Gastrocnemius medialis (tissue), 4 donors: ENCODE measurements at regions not wholly inside any gene's neighbourhood (a gene's known extent, or its start where the extent isn't known, plus 50 kb on each side); places are given as distances from the start of the nearest gene placed in this dataset.

Experiments
- ATAC-seq, 2 donors: fragments of 150-250 bp; one replicate each; pipeline ENCODE4 v1.9.1; 2016
- DNase-seq, 2 donors: peaks; one replicate each; pipeline ENCODE4 v3.0.0-alpha.2; 2019
- H3K27ac ChIP-seq, 4 donors: fragments of 200-600 bp; sonication (generic); 1 replicate in 1 of 4; 2 replicates in 3 of 4; pipeline ENCODE4 v1.5.1; 2016 to 2018; ENCODE audit warnings: mild to moderate bottlenecking in 2 of 4, moderate library complexity in 1 of 4
- H3K27me3 ChIP-seq, 3 donors: fragments of 200-600 bp; sonication (generic) in 2 of 3; 1 replicate in 1 of 3; 2 replicates in 2 of 3; pipeline versions ENCODE4 v1.5.1 to v1.6.0; 2016 to 2019; ENCODE audit warnings: mild to moderate bottlenecking in 1 of 3, moderate library complexity in 1 of 3
- H3K36me3 ChIP-seq, 2 donors: fragments of 200-600 bp; sonication (generic) in 1 of 2; one replicate each; pipeline ENCODE4 v1.5.1; 2017 to 2018
- H3K4me1 ChIP-seq, 2 donors: fragments of 200-600 bp; sonication (generic) in 1 of 2; one replicate each; pipeline ENCODE4 v1.5.1; 2016 to 2017; ENCODE audit warnings: mild to moderate bottlenecking in 2 of 2
- H3K4me3 ChIP-seq, 4 donors: fragments of 200-600 bp; sonication (generic) in 3 of 4; 1 replicate in 1 of 4; 2 replicates in 3 of 4; pipeline ENCODE4 v1.5.1; 2016 to 2019; ENCODE audit warnings: mild to moderate bottlenecking in 2 of 4
- H3K9me3 ChIP-seq, 3 donors: fragments of 200-600 bp; sonication (generic) in 2 of 3; 1 replicate in 1 of 3; 2 replicates in 2 of 3; pipeline ENCODE4 v1.5.1; 2016 to 2019
- CTCF ChIP-seq, 5 experiments: fragments of 450-650 bp in 3 of 5; fragments of 200-600 bp in 2 of 5; sonication (generic) in 2 of 5; IDR thresholded peaks in 4 of 5; conservative IDR thresholded peaks in 1 of 5; 1 replicate in 4 of 5; 2 replicates in 1 of 5; pipeline ENCODE4 v1.5.1; 2016 to 2019; ENCODE audit warnings: antibody characterized with exemption in 5 of 5, mild to moderate bottlenecking in 3 of 5, moderate library complexity in 3 of 5
- POLR2A ChIP-seq, 2 donors: fragments of 450-650 bp; IDR thresholded peaks; one replicate each; pipeline ENCODE4 v1.6.1; 2017; ENCODE audit warnings: antibody characterized with exemption in 2 of 2, mild to moderate bottlenecking in 2 of 2, moderate library complexity in 2 of 2
- in situ Hi-C, 4 donors: fragments of 200-750 bp; cut with MboI; loops; one replicate each; pipeline versions ENCODE4 v1.15.0 to v1.8.0; 2017; ENCODE audit warnings: low sequenced_read_pairs in 4 of 4
- intact Hi-C: fragments of 100-400 bp; cut with DNase I; formaldehyde crosslinking; loops from one replicate; pipeline ENCODE4 v1.15.1; 2023; ENCODE audit warnings: low total_unique reads

DNA sequence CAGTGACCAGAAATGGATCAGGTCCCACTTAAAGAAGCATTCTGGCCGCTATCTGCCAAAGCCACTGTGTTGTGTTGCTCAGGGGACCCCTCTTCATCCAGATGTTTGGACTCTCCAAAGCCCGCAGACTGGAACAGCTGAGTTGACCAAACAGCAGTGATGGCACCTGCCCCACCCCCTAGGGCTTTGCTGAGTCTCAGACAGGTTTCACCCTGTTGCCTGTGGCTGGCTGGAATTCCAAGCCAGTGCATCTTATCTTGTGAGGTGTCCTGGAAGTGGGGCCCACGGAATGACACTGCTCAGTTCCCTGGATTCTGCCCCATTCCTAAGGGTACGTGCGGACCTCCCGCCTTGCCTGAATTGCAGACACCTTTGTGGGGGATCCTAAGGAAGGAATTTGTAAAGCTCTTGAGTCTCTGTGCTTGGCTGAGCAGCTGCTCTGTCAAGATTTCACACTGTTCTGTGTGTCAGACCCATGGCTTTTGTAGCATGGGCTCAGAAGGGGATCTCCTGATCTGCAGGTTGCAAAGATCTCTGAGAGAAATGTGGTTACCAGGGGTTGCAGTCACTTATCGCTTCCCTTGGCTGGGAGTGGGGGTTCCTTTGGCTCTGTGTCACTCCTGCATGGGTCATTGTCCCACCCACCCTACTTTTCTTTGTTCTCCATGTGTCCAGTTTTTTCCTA, 1707.9 kb upstream of the PCDH10 start:
- in situ Hi-C loops: no loop called here
- intact Hi-C loops: no loop called here
- no peak overlapping the region for H3K4me3 ChIP-seq
- ATAC-seq (no peak), DNase-seq (no peak)
- H3K36me3 ChIP-seq: no peaks in the 10 kb centered on the region
- no peak overlapping the region for H3K27ac ChIP-seq
- no peaks in the 10 kb centered on the region for H3K27me3 ChIP-seq
- H3K4me1 ChIP-seq: no peaks in the 10 kb centered on the region
- no peaks in the 10 kb centered on the region for H3K9me3 ChIP-seq
- no peak for TF ChIP-seq POLR2A (IDR thresholded peaks at IDR 0.05)
- no peak for TF ChIP-seq CTCF (IDR thresholded peaks at IDR 0.05 in 4 of 5, conservative IDR thresholded peaks at IDR 0.05 in 1 of 5)

- intact Hi-C loops: no loop called here
Observed at GRCh38 chr4:131447883-131448282, 1701.2 kb upstream of the PCDH10 start.

DNA sequence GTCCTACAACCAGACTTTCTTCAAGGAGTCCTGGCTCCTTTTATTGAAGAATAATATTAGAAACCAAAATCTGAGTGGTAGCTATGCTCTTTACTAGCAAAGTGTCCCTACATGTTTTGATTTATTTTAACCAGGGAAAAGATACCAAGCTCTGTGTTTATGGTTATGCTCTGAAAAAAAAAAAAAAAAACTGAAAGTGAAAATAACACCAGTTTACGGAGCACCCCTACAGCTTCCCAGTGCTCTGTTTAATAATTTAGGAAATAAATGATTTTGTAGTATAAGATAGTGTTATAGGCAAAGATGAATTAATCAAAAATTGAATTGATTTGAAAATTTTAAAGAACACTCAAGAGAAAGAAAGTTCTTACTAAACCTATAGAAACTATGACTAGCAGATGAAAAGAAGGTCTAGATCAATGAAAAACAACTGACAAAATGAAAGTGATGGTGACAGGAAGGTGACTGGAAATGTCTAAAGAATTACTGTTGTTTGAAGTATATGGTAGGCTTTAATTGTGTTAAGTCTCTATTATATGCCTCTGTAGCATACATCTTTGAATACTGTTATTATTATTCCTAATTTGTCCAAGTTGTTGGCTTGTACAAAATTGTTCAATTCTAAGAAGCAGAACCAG, 1698.4 kb upstream of the PCDH10 start:
- H3K9me3 ChIP-seq: no peaks in the 10 kb centered on the region
- intact Hi-C loops (no loop called here), in situ Hi-C loops (no loop called here)
- no peaks in the 10 kb centered on the region for H3K27me3 ChIP-seq
- no peaks in the 10 kb centered on the region for H3K36me3 ChIP-seq
- no peak overlapping the region for H3K27ac ChIP-seq
- H3K4me3 ChIP-seq: no peak overlapping the region
- TF ChIP-seq POLR2A (IDR thresholded peaks at IDR 0.05) (no peak), CTCF (IDR thresholded peaks at IDR 0.05 in 4 of 5, conservative IDR thresholded peaks at IDR 0.05 in 1 of 5) (no peak)
- DNase-seq (no peak), ATAC-seq (no peak)
- H3K4me1 ChIP-seq: no peaks in the 10 kb centered on the region

More at GRCh38 chr4:131447883-131448282, 1701.2 kb upstream of the PCDH10 start:
- DNase-seq (no peak), ATAC-seq (no peak)
- TF ChIP-seq CTCF (IDR thresholded peaks at IDR 0.05 in 4 of 5, conservative IDR thresholded peaks at IDR 0.05 in 1 of 5) (no peak), POLR2A (IDR thresholded peaks at IDR 0.05) (no peak)
- Histone ChIP-seq H3K27ac (no peak overlapping the region), H3K4me1 (no peaks in the 10 kb centered on the region), H3K9me3 (no peaks in the 10 kb centered on the region), H3K36me3 (no peaks in the 10 kb centered on the region), H3K27me3 (no peaks in the 10 kb centered on the region), H3K4me3 (no peak overlapping the region)
- in situ Hi-C loops: no loop called here

GRCh38 chr4:131459430-131460101, 1689.5 kb upstream of the PCDH10 start:
- ATAC-seq (no peak), DNase-seq (no peak)
- Histone ChIP-seq H3K4me3 (no peak overlapping the region), H3K36me3 (no peaks in the 10 kb centered on the region), H3K27ac (no peak overlapping the region), H3K4me1 (no peaks in the 10 kb centered on the region), H3K27me3 (no peaks in the 10 kb centered on the region), H3K9me3 (no peaks in the 10 kb centered on the region)
- in situ Hi-C loops: no loop called here
- no peak for TF ChIP-seq CTCF (IDR thresholded peaks at IDR 0.05 in 4 of 5, conservative IDR thresholded peaks at IDR 0.05 in 1 of 5)
- no peak for TF ChIP-seq POLR2A (IDR thresholded peaks at IDR 0.05)
- intact Hi-C loops: no loop called here
